HG02870 (cell line): ENCODE measurements at regions not wholly inside any gene's neighbourhood (a gene's known extent, or its start where the extent isn't known, plus 50 kb on each side); places are given as distances from the start of the nearest gene placed in this dataset.

ENCODE experiments used
- ATAC-seq: cut with Tn5 transposase; IDR thresholded peaks from one replicate; pipeline ENCODE4 v1.9.1; 2021; ENCODE audit warnings: mild to moderate bottlenecking, moderate library complexity; ENCODE audit not compliant: unreplicated experiment

DNA sequence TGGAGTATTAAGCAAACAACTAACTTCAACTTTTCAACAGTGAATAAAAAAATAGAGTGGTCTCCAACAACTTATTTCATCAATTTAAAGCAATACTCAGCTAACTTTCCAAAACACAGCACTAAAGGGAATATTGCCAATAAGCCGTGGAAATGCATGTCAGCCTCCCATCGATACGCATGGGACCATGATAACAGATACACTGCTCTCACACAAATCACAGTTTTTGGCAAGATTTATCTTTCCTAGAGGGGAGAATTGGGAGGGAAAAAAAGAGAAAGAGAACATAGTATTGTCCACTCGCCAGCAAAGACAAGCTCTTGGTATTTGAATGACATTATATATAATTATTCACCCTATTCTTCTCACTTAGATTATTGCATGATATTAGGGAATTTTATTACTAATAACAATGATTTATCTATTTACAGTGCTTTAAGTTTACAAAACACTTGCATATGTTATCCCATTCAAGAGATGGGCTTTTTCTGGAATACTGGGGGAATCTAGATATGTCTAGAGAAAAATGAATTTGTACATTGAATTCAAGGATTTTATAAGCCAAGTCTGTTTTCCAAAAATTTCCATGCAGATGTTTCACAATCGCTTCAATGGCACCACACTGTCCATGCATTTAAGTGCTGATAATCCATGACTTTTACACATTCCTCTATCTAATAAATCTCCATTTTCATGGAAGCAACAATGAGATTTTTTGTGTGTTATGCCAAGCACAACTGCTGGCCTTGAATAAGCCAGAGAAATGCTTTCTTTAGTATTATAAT, 194.0 kb upstream of the MGMT start:
- no peak for ATAC-seq

DNA sequence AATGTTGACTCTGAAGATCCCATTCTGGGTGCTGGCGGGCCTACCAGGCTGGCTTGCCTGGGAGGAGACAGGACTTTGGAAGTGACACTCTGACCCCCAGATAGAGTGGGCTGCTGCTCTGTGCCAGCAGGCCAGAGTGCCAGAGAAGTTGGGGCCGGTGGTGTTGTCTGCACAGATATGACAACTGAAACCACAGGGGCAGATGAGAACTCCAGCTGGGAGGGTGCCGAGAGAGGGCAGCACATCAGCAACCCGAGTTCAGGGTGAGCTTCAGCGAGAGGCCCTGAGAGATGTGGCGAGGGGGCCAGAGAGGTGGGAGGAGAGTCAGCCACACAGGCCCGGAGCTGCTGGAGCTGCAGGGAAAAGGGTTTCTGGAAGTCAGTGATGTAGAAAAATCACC, 193.2 kb upstream of the MGMT start:
- no peak for ATAC-seq

DNA sequence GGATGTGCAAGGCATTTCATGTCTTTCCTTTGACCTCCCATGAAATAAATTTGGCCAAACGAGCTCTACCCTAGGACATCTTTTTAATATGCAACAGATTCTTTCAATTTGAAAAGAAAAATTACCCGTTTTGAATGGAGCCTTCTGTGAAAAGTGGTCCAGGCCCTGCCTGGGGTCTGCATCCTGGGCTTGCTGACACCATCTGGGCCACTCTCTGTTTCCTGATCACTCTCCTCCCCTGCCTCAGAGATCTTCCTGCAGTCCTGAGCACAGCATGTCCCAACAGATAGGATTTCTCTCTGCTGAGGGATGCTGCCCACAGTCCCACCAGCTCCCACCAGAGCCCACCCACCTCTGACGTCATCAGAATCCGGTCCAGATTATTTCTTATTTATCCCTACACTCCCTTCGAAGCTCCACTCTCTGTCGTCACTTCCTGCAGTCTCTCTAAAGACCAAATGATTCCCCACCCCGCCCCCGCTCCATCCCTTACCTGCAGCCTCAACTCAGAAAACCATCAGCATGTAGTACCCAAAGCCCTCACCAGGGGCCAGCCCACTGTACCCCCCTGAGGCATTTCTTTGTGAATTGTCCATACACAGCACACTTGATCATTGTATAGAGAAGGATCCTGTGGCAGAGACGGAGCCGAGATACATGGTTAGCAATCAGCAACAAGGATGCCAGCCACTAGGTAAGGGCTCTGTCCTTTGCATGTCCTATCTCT, 192.1 kb upstream of the MGMT start:
- ATAC-seq, result no peak

DNA sequence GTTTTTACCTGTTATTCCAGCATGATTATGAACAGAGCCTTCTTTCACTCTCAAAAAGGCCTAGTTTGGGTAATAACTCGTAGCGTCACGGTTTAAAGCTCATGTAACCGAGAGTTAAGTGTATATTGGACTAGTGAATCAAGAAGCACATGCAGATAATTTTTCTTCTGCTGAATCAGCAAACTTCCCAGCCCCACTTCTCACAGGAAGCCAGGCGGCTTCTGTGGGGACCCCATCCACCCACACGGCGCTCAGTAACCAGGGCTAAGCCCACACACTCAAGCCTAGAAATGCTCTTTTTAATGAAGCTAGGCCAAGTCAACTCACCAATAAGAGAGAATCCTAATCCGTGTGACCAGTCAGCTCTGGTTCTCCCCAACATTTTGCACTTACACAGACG, 191.2 kb upstream of the MGMT start:
- ATAC-seq, result no peak

GRCh38 chr10:129277084-129277483, 190.0 kb upstream of the MGMT start:
- no peak for ATAC-seq

GRCh38 chr10:129277841-129278240, 189.2 kb upstream of the MGMT start:
- ATAC-seq, result no peak

GRCh38 chr10:129278686-129279085, 188.4 kb upstream of the MGMT start:
- no peak for ATAC-seq

DNA sequence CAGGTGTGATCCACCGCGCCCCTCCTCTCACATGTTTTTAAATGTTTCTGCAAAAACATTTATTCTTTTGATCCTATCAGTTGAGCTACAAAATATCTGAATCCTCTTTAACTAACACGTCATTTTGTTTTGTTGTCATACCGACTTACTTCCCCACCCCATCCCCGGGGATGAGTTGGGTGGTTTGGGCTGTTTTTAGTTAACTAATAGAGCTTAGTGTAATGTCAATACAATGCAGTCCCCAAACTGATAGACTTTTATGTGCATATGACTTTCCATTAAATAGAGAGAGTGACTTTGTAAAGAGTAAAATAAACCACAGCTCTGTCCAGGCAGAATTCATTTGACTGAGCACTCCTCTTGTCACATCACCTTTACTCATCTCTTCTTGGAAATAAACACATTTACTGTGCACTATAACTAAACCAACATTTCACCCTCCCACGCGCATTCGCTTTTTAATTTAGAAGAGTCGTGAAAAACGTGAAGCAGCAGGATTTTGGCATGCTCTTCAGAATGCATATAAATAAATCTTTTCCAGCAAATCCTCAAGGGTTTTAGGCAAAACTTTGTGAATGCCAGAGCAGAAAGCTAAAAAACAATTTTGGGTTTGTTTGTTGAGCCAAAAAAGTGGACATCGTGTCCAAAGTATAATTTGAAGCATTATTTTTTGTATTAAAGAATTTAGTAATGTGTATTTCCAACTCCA, 187.4 kb upstream of the MGMT start:
- no peak for ATAC-seq

DNA sequence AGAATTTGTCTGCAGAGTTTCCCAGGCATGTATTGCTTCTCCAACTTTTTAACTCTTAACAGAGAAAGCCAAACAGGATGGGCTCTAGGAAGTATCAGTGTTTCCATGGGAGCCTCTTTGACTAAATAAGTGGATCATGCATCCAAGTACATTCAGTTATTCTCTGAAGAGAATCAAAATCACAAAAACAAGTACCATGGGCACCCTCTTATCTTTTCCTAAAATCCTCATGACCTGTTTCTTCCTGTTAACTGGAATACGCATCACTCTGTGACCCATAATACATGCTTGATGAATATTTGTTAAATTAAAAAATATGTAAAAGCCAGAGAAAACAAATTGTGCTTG, 186.9 kb upstream of the MGMT start:
- no peak for ATAC-seq

DNA sequence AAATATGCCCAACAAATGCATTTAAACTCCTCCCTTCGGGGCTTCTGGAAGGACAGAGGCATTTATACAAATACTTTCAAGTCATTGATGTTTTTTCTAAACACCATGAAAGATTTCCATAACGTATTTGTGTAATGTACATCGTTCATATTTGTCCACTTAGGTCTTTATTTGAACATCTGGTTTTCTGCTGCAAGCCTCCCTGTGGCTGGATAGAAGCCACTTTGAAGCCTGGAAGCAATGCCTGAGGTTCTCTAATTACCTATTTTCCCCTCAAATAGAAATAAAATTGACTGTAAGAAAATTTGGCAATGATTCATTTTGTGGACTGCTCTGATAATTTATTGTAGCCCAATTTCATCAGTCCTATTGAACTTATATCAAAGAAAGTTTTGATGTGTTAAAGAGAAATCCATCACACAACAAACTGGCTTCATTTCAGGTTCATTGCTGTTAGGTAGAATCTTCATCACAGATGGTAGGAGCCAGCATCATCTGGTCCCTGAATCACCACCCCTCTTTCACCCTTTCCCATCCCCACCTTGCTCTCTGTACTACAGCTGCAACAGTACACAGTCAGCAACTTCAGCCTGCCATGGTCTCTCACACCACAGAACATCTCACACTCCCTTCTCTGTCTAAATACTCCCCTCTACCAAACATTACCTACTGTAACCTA, 186.0 kb upstream of the MGMT start:
- no peak for ATAC-seq

DNA sequence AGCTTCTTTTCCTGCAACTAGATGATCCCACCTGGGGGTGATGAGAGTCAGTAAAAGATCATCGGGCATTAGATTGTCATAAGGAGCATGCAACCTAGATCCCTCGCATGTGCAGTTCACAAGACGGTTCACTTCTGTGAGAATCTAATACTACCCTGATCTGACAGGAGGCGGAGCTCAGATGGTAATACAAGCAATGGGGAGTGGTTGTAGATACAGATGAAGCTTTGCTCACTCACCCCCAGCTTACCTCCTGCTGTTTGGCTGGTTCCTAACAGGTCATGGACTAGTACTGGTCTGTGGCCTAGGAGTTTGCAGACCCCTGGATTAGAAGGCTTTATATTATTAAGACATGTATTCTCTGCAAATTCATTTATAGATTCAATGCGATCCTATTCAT, 181.6 kb upstream of the MGMT start:
- ATAC-seq, result no peak

- no peak for ATAC-seq
These were observed 177.9 kb upstream of the MGMT start for GRCh38 chr10:129288999-129289584.

DNA sequence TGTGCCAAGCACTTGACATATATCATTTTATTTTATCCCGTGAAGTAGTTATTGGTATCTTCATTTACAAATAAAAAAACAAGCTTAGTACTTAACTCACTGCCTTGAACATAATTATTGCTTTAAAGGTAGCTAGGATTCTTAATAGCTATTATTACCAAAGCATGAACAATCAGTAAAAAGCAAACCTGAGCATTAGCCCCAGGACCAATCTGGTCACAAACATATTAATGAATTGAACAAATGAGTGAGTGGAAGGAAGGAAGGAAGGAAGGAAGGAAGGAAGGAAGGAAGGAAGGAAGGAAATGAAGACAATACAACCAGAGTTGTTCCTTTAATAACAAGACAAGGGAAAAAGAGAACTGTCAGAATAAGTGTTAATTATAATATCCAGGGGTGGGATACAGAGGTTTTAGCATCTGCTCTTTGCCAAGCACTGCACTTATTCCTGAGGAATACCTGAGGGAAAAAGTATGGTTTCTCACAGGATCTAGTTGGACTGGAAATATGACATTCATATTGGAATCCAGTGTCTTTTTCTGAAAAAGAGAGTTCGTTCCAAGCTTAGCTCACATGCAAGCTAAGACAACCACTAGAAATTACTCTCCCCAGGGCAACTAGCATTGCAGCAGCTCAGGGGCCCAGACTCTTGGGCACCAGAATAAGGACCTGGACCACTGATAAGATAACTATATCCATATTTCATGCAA, 172.9 kb upstream of the MGMT start:
- ATAC-seq, result no peak

DNA sequence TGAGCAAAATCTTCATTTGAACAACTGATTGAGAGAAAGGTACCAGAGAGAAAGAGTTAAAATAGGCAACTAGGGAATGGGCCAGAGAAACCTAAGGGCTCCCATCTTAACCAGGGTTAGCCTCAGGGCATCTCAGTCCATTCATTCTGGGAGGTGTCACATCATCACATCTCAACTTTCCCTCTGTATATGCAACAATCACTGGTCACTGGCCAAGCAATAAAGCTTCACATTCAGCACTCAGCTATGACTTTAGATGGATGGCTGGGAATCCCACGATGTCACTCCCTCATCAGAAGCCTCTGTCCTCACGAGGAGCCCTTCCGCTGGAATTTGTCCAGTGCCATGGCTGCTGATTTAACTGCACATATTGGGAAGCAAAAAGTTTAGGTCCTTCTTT, 172.1 kb upstream of the MGMT start:
- ATAC-seq, result no peak

DNA sequence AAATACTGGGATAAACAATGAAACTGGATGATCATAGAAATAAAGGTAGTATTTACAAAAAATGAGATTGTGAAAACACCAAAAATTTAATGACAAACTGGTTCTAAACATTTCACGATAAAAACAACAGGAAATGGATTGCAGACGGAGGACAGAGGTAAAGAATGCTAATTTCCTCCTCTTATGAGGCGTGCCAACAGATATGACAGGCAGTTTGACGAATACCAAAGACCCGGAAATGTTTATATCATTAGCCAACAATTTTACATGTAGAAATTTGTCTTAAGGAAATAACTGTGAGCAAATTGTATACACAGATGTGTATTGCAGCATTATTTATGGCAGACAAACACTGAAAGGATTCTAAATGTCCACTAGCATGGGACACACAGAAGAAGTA, 162.0 kb upstream of the MGMT start:
- no peak for ATAC-seq

DNA sequence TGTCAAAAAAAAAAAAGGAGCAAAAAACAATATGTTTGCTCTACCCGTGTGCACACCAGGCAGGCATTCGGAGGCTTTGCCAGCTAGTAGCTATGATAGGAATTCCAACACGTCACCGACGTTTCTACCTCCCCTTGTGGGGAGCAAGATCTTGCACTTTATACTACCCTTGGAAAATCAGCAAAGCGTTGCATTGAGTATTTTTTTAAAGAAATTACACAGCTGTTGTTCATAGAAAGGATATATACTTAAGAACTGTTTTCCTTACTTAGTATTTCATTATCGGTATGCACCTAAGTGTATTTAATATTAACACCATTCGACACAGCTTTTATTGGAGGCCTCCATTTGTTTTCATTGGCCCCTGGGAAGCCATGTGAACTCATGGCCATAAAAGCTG, 159.9 kb upstream of the MGMT start:
- ATAC-seq, result no peak

DNA sequence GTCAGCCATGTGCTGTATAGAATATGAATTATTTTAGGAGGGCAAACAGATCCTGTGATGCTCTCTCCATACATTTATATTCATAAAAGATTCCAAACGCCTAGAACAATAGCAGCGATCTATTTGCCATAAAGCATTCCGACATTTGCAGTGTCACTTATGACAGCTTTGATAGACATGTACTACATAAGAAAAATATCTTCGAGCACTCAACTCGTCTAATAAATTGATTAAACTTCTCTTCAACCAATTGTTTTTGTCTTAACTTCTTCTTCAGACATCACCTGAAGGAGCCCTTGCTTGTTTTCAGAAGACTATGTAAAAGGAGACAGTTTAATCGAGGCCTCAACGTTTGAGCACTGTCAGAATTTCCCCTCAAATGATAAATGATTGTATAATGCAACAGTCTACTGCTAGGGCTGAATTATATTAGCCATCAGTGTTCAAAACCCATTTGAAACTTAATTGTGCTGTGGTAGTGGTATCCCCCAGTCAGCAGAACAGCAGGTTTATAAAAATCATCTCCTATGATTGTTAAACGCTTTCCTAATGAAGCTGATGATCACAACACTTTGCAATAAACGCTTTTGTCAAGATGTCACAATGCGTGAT, 158.0 kb upstream of the MGMT start:
- no peak for ATAC-seq

DNA sequence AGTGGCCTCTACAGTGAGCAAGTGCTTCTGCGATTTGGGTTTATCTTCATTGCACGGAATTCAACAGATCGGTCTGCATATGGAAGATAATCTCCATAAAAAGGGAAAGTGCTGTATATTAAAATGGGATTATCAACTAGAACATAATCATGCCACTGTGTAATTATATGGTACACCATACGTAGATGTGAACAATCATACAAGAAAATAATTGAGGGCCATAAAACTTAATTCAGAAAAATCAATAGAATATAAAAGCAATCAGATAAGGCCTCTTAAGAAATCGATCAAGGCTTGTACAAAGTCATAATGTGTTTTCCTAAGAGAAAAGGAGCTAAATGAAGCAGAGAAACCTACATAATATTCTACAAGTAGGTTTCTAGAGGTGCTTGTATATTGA, 157.5 kb upstream of the MGMT start:
- ATAC-seq, result no peak

DNA sequence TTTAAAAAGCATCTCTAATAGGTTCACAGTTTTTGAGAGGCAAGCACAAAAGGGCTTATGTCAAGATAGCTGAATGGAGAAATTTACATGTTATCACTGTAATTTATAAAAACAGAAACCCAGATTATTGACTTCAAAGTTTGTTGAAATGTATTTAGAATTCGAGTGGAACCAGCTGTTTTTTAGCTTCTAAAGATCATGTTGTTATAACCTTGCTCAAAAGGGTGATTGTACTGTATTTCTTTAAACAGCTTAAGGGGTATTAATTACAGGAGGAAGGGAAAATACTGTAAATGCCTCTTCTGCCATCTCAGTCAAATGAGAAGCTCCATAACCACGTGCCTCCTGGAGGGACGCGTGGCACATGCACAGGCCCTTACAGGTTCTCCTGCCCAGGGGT, 156.2 kb upstream of the MGMT start:
- no peak for ATAC-seq

GRCh38 chr10:129319934-129320333, 147.1 kb upstream of the MGMT start:
- ATAC-seq, result no peak
